ENCODE measurements at regions not wholly inside any gene's neighbourhood (a gene's known extent, or its start where the extent isn't known, plus 50 kb on each side); places are given as distances from the start of the nearest gene placed in this dataset.

- 29 to 55% methylated on average over 4 of the region's 4 CpGs for WGBS, 2 donors
- DNase-seq, result no peak
- no peak for ATAC-seq
Measured at GRCh38 chr4:175884048-175884447, 72.0 kb upstream of the GPM6A start.

GRCh38 chr4:175891231-175891630 lies 79.2 kb upstream of the GPM6A start:
- TF ChIP-seq CTCF (IDR thresholded peaks at IDR 0.05) (no peak), POLR2A (IDR thresholded peaks at IDR 0.05) (no peak)
- ATAC-seq, result no peak
- H3K27me3 ChIP-seq, result no peaks in the 10 kb centered on the region
- no peak overlapping the region for H3K4me3 ChIP-seq
- H3K9me3 ChIP-seq, result no peaks in the 10 kb centered on the region
- DNase-seq, result no peak
- 62 to 63% methylated on average over 4 of the region's 4 CpGs for WGBS, 2 donors
- H3K27ac ChIP-seq, result no peak overlapping the region
- H3K4me1 ChIP-seq, result peaks cover 3% of the 10 kb centered on the region
- H3K36me3 ChIP-seq (replicated peaks in 1 of 2; ENCODE audit: insufficient read depth in 1 of 2, low read depth in 2 of 2), result no peaks in the 10 kb centered on the region
- intact Hi-C loops (cut with DNase I), result no loop called here

More at GRCh38 chr4:175884048-175884447, 72.0 kb upstream of the GPM6A start:
- no peak overlapping the region for H3K4me3 ChIP-seq
- no peaks in the 10 kb centered on the region for H3K4me1 ChIP-seq
- no peaks in the 10 kb centered on the region for H3K27me3 ChIP-seq
- no peak overlapping the region for H3K27ac ChIP-seq
- no peaks in the 10 kb centered on the region for H3K9me3 ChIP-seq
- intact Hi-C loops (cut with DNase I), result no loop called here
- TF ChIP-seq POLR2A (IDR thresholded peaks at IDR 0.05) (no peak), CTCF (IDR thresholded peaks at IDR 0.05) (no peak)
- no peaks in the 10 kb centered on the region for H3K36me3 ChIP-seq (replicated peaks in 1 of 2; ENCODE audit: insufficient read depth in 1 of 2, low read depth in 2 of 2)

- 4 to 5% methylated on average over 2 of the region's 2 CpGs for WGBS, 2 donors
- H3K27me3 ChIP-seq, result no peaks in the 10 kb centered on the region
- H3K4me1 ChIP-seq, result peaks cover 3% of the 10 kb centered on the region
- no peaks in the 10 kb centered on the region for H3K36me3 ChIP-seq (replicated peaks in 1 of 2; ENCODE audit: insufficient read depth in 1 of 2, low read depth in 2 of 2)
- no peaks in the 10 kb centered on the region for H3K9me3 ChIP-seq
- DNase-seq, result peak in 1 of 4 donors; percentile 20
- intact Hi-C loops (cut with DNase I), result no loop called here
- TF ChIP-seq POLR2A (IDR thresholded peaks at IDR 0.05) (no peak), CTCF (IDR thresholded peaks at IDR 0.05) (peak in 6 of 7 experiments; percentile 17 to 66 (median 41))
- peak; percentile 63 for ATAC-seq
- H3K4me3 ChIP-seq, result no peak overlapping the region
- no peak overlapping the region for H3K27ac ChIP-seq
Measured at GRCh38 chr4:175891851-175892250, 79.8 kb upstream of the GPM6A start.

- intact Hi-C loops (cut with DNase I), result no loop called here
- H3K36me3 ChIP-seq (replicated peaks in 1 of 2; ENCODE audit: insufficient read depth in 1 of 2, low read depth in 2 of 2), result no peaks in the 10 kb centered on the region
- no peaks in the 10 kb centered on the region for H3K4me1 ChIP-seq
- WGBS, 2 donors, result 58 to 60% methylated on average over 2 of the region's 2 CpGs
- no peak overlapping the region for H3K4me3 ChIP-seq
- ATAC-seq, result no peak
- no peak for DNase-seq
- no peak overlapping the region for H3K27ac ChIP-seq
- no peaks in the 10 kb centered on the region for H3K27me3 ChIP-seq
- TF ChIP-seq CTCF (IDR thresholded peaks at IDR 0.05) (no peak), POLR2A (IDR thresholded peaks at IDR 0.05) (no peak)
- no peaks in the 10 kb centered on the region for H3K9me3 ChIP-seq
Measured at GRCh38 chr4:175905925-175906324, 93.9 kb upstream of the GPM6A start.

GRCh38 chr4:175906384-175906783 lies 94.3 kb upstream of the GPM6A start:
- no peak for DNase-seq
- 75 to 81% methylated on average over 5 of the region's 5 CpGs for WGBS, 2 donors
- no peak overlapping the region for H3K4me3 ChIP-seq

More at GRCh38 chr4:175906384-175906783, 94.3 kb upstream of the GPM6A start:
- Histone ChIP-seq H3K36me3 (replicated peaks in 1 of 2; ENCODE audit: insufficient read depth in 1 of 2, low read depth in 2 of 2) (no peaks in the 10 kb centered on the region), H3K4me1 (no peaks in the 10 kb centered on the region), H3K9me3 (no peaks in the 10 kb centered on the region), H3K27me3 (no peaks in the 10 kb centered on the region), H3K27ac (no peak overlapping the region)
- TF ChIP-seq POLR2A (IDR thresholded peaks at IDR 0.05), result no peak
- no peak for TF ChIP-seq CTCF (IDR thresholded peaks at IDR 0.05)
- ATAC-seq, result no peak
- intact Hi-C loops (cut with DNase I), result no loop called here
